Fibroblast of lung (primary cell): ENCODE measurements at regions not wholly inside any gene's neighbourhood (a gene's known extent, or its start where the extent isn't known, plus 50 kb on each side); places are given as distances from the start of the nearest gene placed in this dataset.

Experiments
- DNase-seq, 2 donors: peaks; one replicate each; pipeline versions ENCODE4 v3.0.0 to v3.0.0-alpha.2; 2010; ENCODE audit warnings: low read depth in 2 of 2
- H2AFZ ChIP-seq: 2 replicates; pipeline ENCODE4 v1.5.1; 2012; ENCODE audit warnings: low read length, control low read depth, inconsistent platforms
- H3K27ac ChIP-seq: 2 replicates; pipeline ENCODE4 v1.5.1; 2011; ENCODE audit warnings: low read length, control low read depth; ENCODE audit not compliant: insufficient read depth
- H3K27me3 ChIP-seq: 2 replicates; pipeline ENCODE4 v1.5.1; 2011; ENCODE audit warnings: mild to moderate bottlenecking, low read length; ENCODE audit not compliant: control insufficient read depth, insufficient read depth
- H3K36me3 ChIP-seq: 2 replicates; pipeline ENCODE4 v1.5.1; 2011; ENCODE audit warnings: low read length; ENCODE audit not compliant: control insufficient read depth, insufficient read depth
- H3K4me1 ChIP-seq: 2 replicates; pipeline ENCODE4 v1.5.1; 2011; ENCODE audit warnings: low read length; ENCODE audit not compliant: control insufficient read depth, insufficient read depth; ENCODE audit errors: extremely low read depth
- H3K4me2 ChIP-seq: 2 replicates; pipeline ENCODE4 v1.5.1; 2011; ENCODE audit warnings: low read length, control low read depth; ENCODE audit not compliant: insufficient read depth; ENCODE audit errors: extremely low read depth
- H3K4me3 ChIP-seq, 4 experiments: fragments of 200-600 bp in 1 of 4; sonication (generic) in 1 of 4; replicated peaks in 1 of 4; 2 replicates each; pipeline ENCODE4 v1.5.1; 2011 to 2016; ENCODE audit warnings: low read length in 4 of 4, low read depth in 3 of 4, mild to moderate bottlenecking in 3 of 4, control low read depth in 2 of 4, inconsistent platforms in 1 of 4, mixed read lengths in 1 of 4; ENCODE audit not compliant: insufficient read depth in 1 of 4; ENCODE audit errors: control extremely low read depth in 1 of 4
- H3K79me2 ChIP-seq: 2 replicates; pipeline ENCODE4 v1.5.1; 2012; ENCODE audit warnings: mild to moderate bottlenecking, low read length, inconsistent platforms; ENCODE audit not compliant: control insufficient read depth, insufficient read depth
- H3K9ac ChIP-seq: 2 replicates; pipeline ENCODE4 v1.5.1; 2011; ENCODE audit warnings: mild to moderate bottlenecking, low read length, control low read depth; ENCODE audit not compliant: insufficient read depth
- H3K9me3 ChIP-seq: 2 replicates; pipeline ENCODE4 v1.5.1; 2012; ENCODE audit warnings: low read depth, low read length; ENCODE audit not compliant: control insufficient read depth, insufficient read depth
- H4K20me1 ChIP-seq: 2 replicates; pipeline ENCODE4 v1.5.1; 2011; ENCODE audit warnings: low read length; ENCODE audit not compliant: control insufficient read depth, insufficient read depth; ENCODE audit errors: extremely low read depth
- CTCF ChIP-seq, 2 donors: IDR thresholded peaks in 1 of 2; conservative IDR thresholded peaks in 1 of 2; 1 replicate in 1 of 2; 2 replicates in 1 of 2; pipeline ENCODE4 v1.5.1; 2011 to 2012; ENCODE audit warnings: low read length in 2 of 2, control low read depth in 1 of 2, inconsistent platforms in 1 of 2, low read depth in 1 of 2, mild to moderate bottlenecking in 1 of 2
- EZH2 ChIP-seq: IDR thresholded peaks from 2 replicates; pipeline ENCODE4 v1.5.1; 2012; ENCODE audit warnings: low read length, control low read depth, mild to moderate bottlenecking; ENCODE audit errors: missing control alignments

- Histone ChIP-seq H3K36me3 (no peaks in the 10 kb centered on the region), H3K9ac (no peak overlapping the region), H3K27me3 (no peaks in the 10 kb centered on the region), H2AFZ (no peak overlapping the region), H4K20me1 (no peaks in the 10 kb centered on the region), H3K4me1 (no peaks in the 10 kb centered on the region), H3K4me3 (no peak overlapping the region), H3K4me2 (no peak overlapping the region), H3K27ac (no peak overlapping the region), H3K79me2 (no peaks in the 10 kb centered on the region), H3K9me3 (no peaks in the 10 kb centered on the region)
- TF ChIP-seq EZH2 (no peak), CTCF (conservative IDR thresholded peaks at IDR 0.05 in 1 of 2, IDR thresholded peaks at IDR 0.05 in 1 of 2; ENCODE audit: low read depth in 1 of 2, low read length in 2 of 2) (no peak)
- DNase-seq, result no peak
These were observed 433.2 kb upstream of the KLHL1 start for GRCh38 chr13:70541451-70541850.

GRCh38 chr13:70534466-70534865, 426.2 kb upstream of the KLHL1 start:
- Histone ChIP-seq H3K27ac (no peak overlapping the region), H3K4me2 (no peak overlapping the region), H4K20me1 (no peaks in the 10 kb centered on the region), H3K4me1 (no peaks in the 10 kb centered on the region), H3K4me3 (no peak overlapping the region), H2AFZ (no peak overlapping the region), H3K79me2 (no peaks in the 10 kb centered on the region), H3K9me3 (no peaks in the 10 kb centered on the region), H3K36me3 (no peaks in the 10 kb centered on the region), H3K9ac (no peak overlapping the region), H3K27me3 (no peaks in the 10 kb centered on the region)
- no peak for DNase-seq
- TF ChIP-seq EZH2 (no peak), CTCF (conservative IDR thresholded peaks at IDR 0.05 in 1 of 2, IDR thresholded peaks at IDR 0.05 in 1 of 2; ENCODE audit: low read depth in 1 of 2, low read length in 2 of 2) (no peak)

GRCh38 chr13:70529652-70530051, 421.4 kb upstream of the KLHL1 start:
- Histone ChIP-seq H3K4me3 (no peak overlapping the region), H4K20me1 (no peaks in the 10 kb centered on the region), H3K79me2 (no peaks in the 10 kb centered on the region), H2AFZ (no peak overlapping the region), H3K4me2 (no peak overlapping the region), H3K27ac (no peak overlapping the region), H3K9me3 (no peaks in the 10 kb centered on the region), H3K27me3 (no peaks in the 10 kb centered on the region), H3K4me1 (no peaks in the 10 kb centered on the region), H3K36me3 (no peaks in the 10 kb centered on the region), H3K9ac (no peak overlapping the region)
- DNase-seq, result no peak
- TF ChIP-seq EZH2 (no peak), CTCF (conservative IDR thresholded peaks at IDR 0.05 in 1 of 2, IDR thresholded peaks at IDR 0.05 in 1 of 2; ENCODE audit: low read depth in 1 of 2, low read length in 2 of 2) (no peak)
